Mammary epithelial cell (primary cell): ENCODE measurements at regions not wholly inside any gene's neighbourhood (a gene's known extent, or its start where the extent isn't known, plus 50 kb on each side); places are given as distances from the start of the nearest gene placed in this dataset.

Experiments used
- EZH2 ChIP-seq: IDR thresholded peaks from 2 replicates; pipeline ENCODE4 v1.6.1; 2012; ENCODE audit warnings: low read length, inconsistent platforms, borderline replicate concordance
- TF ChIP-seq, protein P1 (sequence below), 2 donors: IDR thresholded peaks in 1 of 2; conservative IDR thresholded peaks in 1 of 2; 2 replicates each; pipeline ENCODE4 v1.5.1; 2011 to 2012; ENCODE audit warnings: inconsistent platforms in 2 of 2, low read length in 2 of 2, mild to moderate bottlenecking in 2 of 2, control low read depth in 1 of 2, low read depth in 1 of 2; ENCODE audit not compliant: insufficient read depth in 1 of 2; ENCODE audit errors: extremely low read depth in 1 of 2

DNA sequence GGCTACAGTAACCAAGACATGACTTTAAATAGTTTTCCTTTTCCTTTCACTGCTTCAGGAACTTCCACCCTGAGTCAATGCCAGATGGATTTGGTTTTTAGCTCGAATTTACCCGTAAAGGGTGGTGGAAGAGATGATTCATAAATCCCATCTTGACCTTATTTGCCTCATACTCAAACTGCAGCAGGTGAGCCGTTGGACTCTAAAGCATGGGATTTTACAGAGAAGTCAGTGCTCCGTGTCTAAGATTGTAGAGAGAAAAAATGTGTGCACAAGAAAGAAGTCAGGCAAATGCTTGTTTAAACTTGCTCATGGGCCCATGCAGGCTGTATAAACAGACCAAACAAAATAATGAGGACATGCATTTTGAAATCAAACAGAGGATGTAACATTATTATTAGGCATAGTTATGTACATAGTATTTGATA, 369.7 kb upstream of the TRIB2 start:
- no peak for TF ChIP-seq EZH2
- TF ChIP-seq, protein P1, sequence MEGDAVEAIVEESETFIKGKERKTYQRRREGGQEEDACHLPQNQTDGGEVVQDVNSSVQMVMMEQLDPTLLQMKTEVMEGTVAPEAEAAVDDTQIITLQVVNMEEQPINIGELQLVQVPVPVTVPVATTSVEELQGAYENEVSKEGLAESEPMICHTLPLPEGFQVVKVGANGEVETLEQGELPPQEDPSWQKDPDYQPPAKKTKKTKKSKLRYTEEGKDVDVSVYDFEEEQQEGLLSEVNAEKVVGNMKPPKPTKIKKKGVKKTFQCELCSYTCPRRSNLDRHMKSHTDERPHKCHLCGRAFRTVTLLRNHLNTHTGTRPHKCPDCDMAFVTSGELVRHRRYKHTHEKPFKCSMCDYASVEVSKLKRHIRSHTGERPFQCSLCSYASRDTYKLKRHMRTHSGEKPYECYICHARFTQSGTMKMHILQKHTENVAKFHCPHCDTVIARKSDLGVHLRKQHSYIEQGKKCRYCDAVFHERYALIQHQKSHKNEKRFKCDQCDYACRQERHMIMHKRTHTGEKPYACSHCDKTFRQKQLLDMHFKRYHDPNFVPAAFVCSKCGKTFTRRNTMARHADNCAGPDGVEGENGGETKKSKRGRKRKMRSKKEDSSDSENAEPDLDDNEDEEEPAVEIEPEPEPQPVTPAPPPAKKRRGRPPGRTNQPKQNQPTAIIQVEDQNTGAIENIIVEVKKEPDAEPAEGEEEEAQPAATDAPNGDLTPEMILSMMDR (conservative IDR thresholded peaks at IDR 0.05 in 1 of 2, IDR thresholded peaks at IDR 0.05 in 1 of 2; ENCODE audit: extremely low read depth in 1 of 2, insufficient read depth in 1 of 2, low read depth in 1 of 2, low read length in 2 of 2), result no peak
